GM23248 (cell line): ENCODE measurements at regions not wholly inside any gene's neighbourhood (a gene's known extent, or its start where the extent isn't known, plus 50 kb on each side); places are given as distances from the start of the nearest gene placed in this dataset.

Experiments
- EZH2 ChIP-seq: fragments of 200-600 bp; sonication (generic); IDR thresholded peaks from 2 replicates; pipeline ENCODE4 v1.6.1; 2018; ENCODE audit warnings: antibody characterized with exemption, mild to moderate bottlenecking; ENCODE audit not compliant: insufficient read depth, poor library complexity, severe bottlenecking
- EZH2phosphoT487 ChIP-seq: fragments of 200-600 bp; sonication (generic); IDR thresholded peaks from 2 replicates; pipeline ENCODE4 v1.6.1; 2018; ENCODE audit warnings: antibody characterized with exemption, moderate library complexity, mild to moderate bottlenecking, low read depth; ENCODE audit not compliant: insufficient read depth

DNA sequence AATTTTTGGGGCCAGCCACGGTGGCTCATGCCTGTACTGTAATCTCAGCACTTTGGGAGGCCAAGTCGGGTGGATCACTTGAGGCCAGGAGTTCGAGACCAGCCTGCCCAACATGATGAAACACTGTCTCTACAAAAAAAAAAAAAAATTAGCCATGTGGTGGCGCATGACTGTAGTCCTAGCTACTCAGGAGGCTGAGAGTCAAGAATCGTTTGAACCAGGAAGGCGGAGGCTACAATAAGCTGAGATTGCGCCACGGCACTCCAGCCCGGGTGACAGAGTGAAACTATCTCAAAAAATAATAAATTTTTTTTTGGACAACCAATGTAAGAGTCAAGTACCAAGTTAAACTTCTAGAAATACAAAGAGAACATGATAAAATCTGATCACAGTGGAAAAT, 164.6 kb downstream of the AVL9 start:
- TF ChIP-seq EZH2 (no peak), EZH2phosphoT487 (no peak)
